Glutamatergic neuron (in vitro differentiated cells): ENCODE measurements at regions not wholly inside any gene's neighbourhood (a gene's known extent, or its start where the extent isn't known, plus 50 kb on each side); places are given as distances from the start of the nearest gene placed in this dataset.

Source experiments
- DNase-seq: peaks from one replicate; pipeline ENCODE4 v3.0.0; 2022
- H3K27ac Mint-ChIP-seq: one replicate; pipeline ENCODE4 v1.8.0; 2020; ENCODE audit warnings: mild to moderate bottlenecking, mixed read lengths, inconsistent platforms; ENCODE audit not compliant: unreplicated experiment
- H3K27me3 Mint-ChIP-seq: one replicate; pipeline ENCODE4 v1.8.0; 2020; ENCODE audit warnings: mild to moderate bottlenecking, moderate library complexity, mixed read lengths, inconsistent platforms; ENCODE audit not compliant: unreplicated experiment
- H3K36me3 Mint-ChIP-seq: one replicate; pipeline ENCODE4 v1.8.0; 2020; ENCODE audit warnings: mild to moderate bottlenecking, mixed read lengths, inconsistent platforms; ENCODE audit not compliant: unreplicated experiment
- H3K4me1 Mint-ChIP-seq: one replicate; pipeline ENCODE4 v1.8.0; 2020; ENCODE audit warnings: mild to moderate bottlenecking, low read depth, mixed read lengths, inconsistent platforms; ENCODE audit not compliant: unreplicated experiment
- H3K4me3 Mint-ChIP-seq: one replicate; pipeline ENCODE4 v1.8.0; 2020; ENCODE audit warnings: mild to moderate bottlenecking, mixed read lengths, inconsistent platforms; ENCODE audit not compliant: unreplicated experiment
- H3K9me3 Mint-ChIP-seq: one replicate; pipeline ENCODE4 v1.8.0; 2020; ENCODE audit warnings: mild to moderate bottlenecking, moderate library complexity, mixed read lengths, inconsistent platforms; ENCODE audit not compliant: unreplicated experiment
- CTCF ChIP-seq: fragments of 200-600 bp; sonication (generic); IDR thresholded peaks from one replicate; pipeline ENCODE4 v1.5.0; 2021; ENCODE audit not compliant: partially characterized antibody, unreplicated experiment

GRCh38 chr11:103585911-103586310 is 450.5 kb upstream of the DDI1 start:
- TF ChIP-seq CTCF, result no peak
- no peaks in the 10 kb centered on the region for H3K36me3 Mint-ChIP-seq
- H3K27me3 Mint-ChIP-seq, result no peaks in the 10 kb centered on the region
- no peaks in the 10 kb centered on the region for H3K9me3 Mint-ChIP-seq
- no peak overlapping the region for H3K27ac Mint-ChIP-seq
- DNase-seq, result no peak
- H3K4me3 Mint-ChIP-seq, result no peak overlapping the region
- no peaks in the 10 kb centered on the region for H3K4me1 Mint-ChIP-seq

DNA sequence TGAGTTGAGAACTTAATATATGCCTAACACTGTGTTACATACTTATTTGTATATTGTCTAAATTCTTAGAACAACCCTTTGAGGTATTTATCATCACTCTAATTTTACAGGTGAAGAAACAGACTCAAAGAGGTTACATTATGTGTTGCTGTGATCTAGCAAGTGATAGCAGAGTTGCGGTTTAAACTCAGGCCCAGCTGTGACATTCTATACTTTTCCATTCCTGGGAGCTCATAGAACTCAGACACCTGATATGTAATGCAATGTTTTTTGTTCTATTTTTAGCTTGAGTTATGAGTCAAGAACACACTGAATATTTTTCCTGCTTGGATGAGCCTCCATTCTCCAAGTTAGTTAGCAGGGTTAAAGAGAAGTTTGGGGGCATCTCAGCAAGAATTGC is 449.7 kb upstream of the DDI1 start:
- no peak overlapping the region for H3K27ac Mint-ChIP-seq
- no peaks in the 10 kb centered on the region for H3K36me3 Mint-ChIP-seq
- no peaks in the 10 kb centered on the region for H3K9me3 Mint-ChIP-seq
- TF ChIP-seq CTCF, result no peak
- no peaks in the 10 kb centered on the region for H3K4me1 Mint-ChIP-seq
- no peaks in the 10 kb centered on the region for H3K27me3 Mint-ChIP-seq
- H3K4me3 Mint-ChIP-seq, result no peak overlapping the region
- no peak for DNase-seq

GRCh38 chr11:103587901-103588788 is 448.3 kb upstream of the DDI1 start:
- TF ChIP-seq CTCF, result no peak
- Mint-ChIP-seq H3K27me3 (no peaks in the 10 kb centered on the region), H3K9me3 (no peaks in the 10 kb centered on the region), H3K36me3 (no peaks in the 10 kb centered on the region), H3K4me3 (no peak overlapping the region), H3K4me1 (no peaks in the 10 kb centered on the region), H3K27ac (no peak overlapping the region)
- DNase-seq, result no peak

DNA sequence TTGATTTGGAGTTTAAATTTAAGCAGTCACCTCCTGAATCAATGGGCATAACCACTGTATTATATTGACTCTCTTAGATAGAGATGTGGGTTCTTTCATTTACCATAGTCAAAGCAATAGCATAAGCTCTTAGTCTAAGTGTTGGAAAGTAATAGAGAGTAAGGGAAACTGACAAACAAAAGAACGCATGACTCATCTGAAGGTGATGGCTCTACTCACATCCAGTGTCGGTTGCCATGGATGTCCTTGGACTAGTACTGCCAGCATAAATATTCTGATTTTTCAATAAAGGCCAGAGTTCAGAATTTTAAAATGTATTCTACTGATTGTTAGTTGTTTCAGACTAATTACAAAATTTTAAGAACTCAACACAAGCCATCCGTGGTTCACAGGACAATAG is 444.9 kb upstream of the DDI1 start:
- H3K4me1 Mint-ChIP-seq, result no peaks in the 10 kb centered on the region
- H3K4me3 Mint-ChIP-seq, result no peak overlapping the region
- H3K27me3 Mint-ChIP-seq, result no peaks in the 10 kb centered on the region
- TF ChIP-seq CTCF, result no peak
- H3K36me3 Mint-ChIP-seq, result no peaks in the 10 kb centered on the region
- H3K27ac Mint-ChIP-seq, result no peak overlapping the region
- H3K9me3 Mint-ChIP-seq, result no peaks in the 10 kb centered on the region
- no peak for DNase-seq

DNA sequence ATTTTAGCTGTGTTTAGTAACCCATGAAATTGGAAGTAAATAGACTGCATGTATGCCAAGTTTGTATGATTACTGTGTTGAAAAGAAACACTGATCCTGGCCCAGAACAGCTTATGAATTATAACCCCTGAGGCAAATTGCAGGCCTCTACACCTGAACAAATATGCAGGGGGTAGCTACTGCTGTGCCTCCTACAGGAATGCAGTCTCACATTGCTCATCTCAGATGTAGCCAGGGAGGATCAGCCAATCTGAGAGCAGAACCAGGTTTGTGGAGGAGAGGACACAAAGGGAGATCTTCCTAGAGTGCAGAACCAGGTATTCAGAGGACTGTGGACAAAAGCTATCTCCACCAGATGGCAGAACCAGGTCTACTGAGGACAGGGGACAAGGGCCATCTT is 442.2 kb upstream of the DDI1 start:
- no peak for DNase-seq
- TF ChIP-seq CTCF, result no peak
- Mint-ChIP-seq H3K4me3 (no peak overlapping the region), H3K9me3 (no peaks in the 10 kb centered on the region), H3K27ac (no peak overlapping the region), H3K4me1 (no peaks in the 10 kb centered on the region), H3K36me3 (no peaks in the 10 kb centered on the region), H3K27me3 (no peaks in the 10 kb centered on the region)
